SK-N-SH (cell line): ENCODE measurements at regions not wholly inside any gene's neighbourhood (a gene's known extent, or its start where the extent isn't known, plus 50 kb on each side); places are given as distances from the start of the nearest gene placed in this dataset.

ENCODE experiments used
- CTCF ChIA-PET: fragments of 300-600, 350-600 bp; formaldehyde crosslinking; extraction: SDS; loops from one replicate; lab custom pipeline; 2021; lab: Yijun Ruan, JAX
- POLR2A ChIA-PET: fragments of 350-600 bp; sonication (Branson Sonifier 250); formaldehyde crosslinking; extraction: SDS; loops from one replicate; lab custom pipeline; 2020; ENCODE audit warnings: antibody characterized with exemption, inconsistent platforms; lab: Yijun Ruan, JAX
- DNase-seq: peaks from one replicate; pipeline ENCODE4 v3.0.0; 2012
- H2AFZ ChIP-seq: fragments of 200-600 bp; sonication (generic); 2 replicates; pipeline ENCODE4 v1.8.1; 2016; ENCODE audit warnings: antibody characterized with exemption, mild to moderate bottlenecking, low read depth
- H3F3A ChIP-seq: fragments of 200-600 bp; sonication (generic); replicated peaks from 2 replicates; pipeline ENCODE3; 2016; ENCODE audit warnings: antibody characterized with exemption, mild to moderate bottlenecking; ENCODE audit not compliant: insufficient read depth
- H3K27ac ChIP-seq, 2 experiments: fragments of 200-500 bp in 1 of 2; fragments of 200-600 bp in 1 of 2; sonication (Bioruptor generic) in 1 of 2; sonication (generic), shearing (Covaris generic) in 1 of 2; 2 replicates each; pipeline versions ENCODE4 v1.5.1 to v1.6.1; 2014 to 2016; ENCODE audit warnings: low read depth in 2 of 2, inconsistent platforms in 1 of 2, low read length in 1 of 2, mild to moderate bottlenecking in 1 of 2, mixed read lengths in 1 of 2
- H3K27me3 ChIP-seq: fragments of 200-600 bp; sonication (generic), shearing (Covaris generic); 2 replicates; pipeline ENCODE4 v1.6.1; 2016; ENCODE audit warnings: mixed run types; ENCODE audit not compliant: insufficient read depth
- H3K36me3 ChIP-seq, 2 experiments: fragments of 200-500 bp in 1 of 2; fragments of 200-600 bp in 1 of 2; sonication (Bioruptor generic) in 1 of 2; sonication (generic) in 1 of 2; replicated peaks in 1 of 2; 2 replicates each; pipeline versions ENCODE3 to v1.5.1; 2014 to 2016; ENCODE audit warnings: low read length in 1 of 2, mild to moderate bottlenecking in 1 of 2; ENCODE audit not compliant: insufficient read depth in 2 of 2, control insufficient read depth in 1 of 2
- H3K4me1 ChIP-seq, 2 experiments: fragments of 200-500 bp in 1 of 2; fragments of 200-600 bp in 1 of 2; sonication (Bioruptor generic) in 1 of 2; sonication (generic), shearing (Covaris generic) in 1 of 2; 2 replicates each; pipeline versions ENCODE4 v1.5.1 to v1.6.1; 2014 to 2016; ENCODE audit warnings: low read depth in 1 of 2, low read length in 1 of 2, mixed run types in 1 of 2; ENCODE audit not compliant: insufficient read depth in 2 of 2, control insufficient read depth in 1 of 2
- H3K4me2 ChIP-seq: fragments of 200-600 bp; sonication (generic), shearing (Covaris generic); 2 replicates; pipeline ENCODE4 v1.6.1; 2017; ENCODE audit warnings: mixed run types
- H3K4me3 ChIP-seq, 2 experiments: fragments of 200-500 bp in 1 of 2; fragments of 200-600 bp in 1 of 2; sonication (Bioruptor generic) in 1 of 2; sonication (generic), shearing (Covaris generic) in 1 of 2; 2 replicates each; pipeline versions ENCODE4 v1.5.1 to v1.8.1; 2014 to 2016; ENCODE audit warnings: low read depth in 2 of 2, inconsistent platforms in 1 of 2, low read length in 1 of 2, mild to moderate bottlenecking in 1 of 2, mixed read lengths in 1 of 2, moderate library complexity in 1 of 2
- H3K79me2 ChIP-seq: fragments of 200-600 bp; sonication (generic); 2 replicates; pipeline ENCODE4 v1.8.1; 2017; ENCODE audit warnings: mild to moderate bottlenecking; ENCODE audit not compliant: insufficient read depth
- H3K9ac ChIP-seq: fragments of 200-600 bp; sonication (generic); 2 replicates; pipeline ENCODE4 v1.6.1; 2017; ENCODE audit warnings: mixed run types
- H3K9me2 ChIP-seq: fragments of 200-600 bp; sonication (generic); 2 replicates; pipeline ENCODE4 v1.6.1; 2017; ENCODE audit warnings: mixed run types
- H3K9me3 ChIP-seq: fragments of 200-600 bp; sonication (generic); 2 replicates; pipeline ENCODE4 v1.6.1; 2017; ENCODE audit warnings: mixed run types, mild to moderate bottlenecking, moderate library complexity
- H4K20me1 ChIP-seq: fragments of 200-600 bp; sonication (generic); 2 replicates; pipeline ENCODE4 v1.6.1; 2017; ENCODE audit warnings: mild to moderate bottlenecking, mixed run types; ENCODE audit not compliant: insufficient read depth
- FOSL2 ChIP-seq: IDR thresholded peaks from 2 replicates; pipeline ENCODE4 v1.4.0; 2012; ENCODE audit warnings: low read depth, mild to moderate bottlenecking, moderate library complexity, borderline replicate concordance
- FOXJ3 ChIP-seq: sonication (generic); formaldehyde crosslinking; IDR thresholded peaks from 2 replicates; pipeline ENCODE4 v1.5.1; 2020; ENCODE audit warnings: mild to moderate bottlenecking, missing genetic modification reagents
- FOXM1 ChIP-seq: IDR thresholded peaks from 2 replicates; pipeline ENCODE4 v1.4.0; 2012; ENCODE audit warnings: low read depth, mild to moderate bottlenecking
- JUND ChIP-seq: IDR thresholded peaks from 2 replicates; pipeline ENCODE4 v1.4.0; 2012
- MEF2A ChIP-seq: IDR thresholded peaks from 2 replicates; pipeline ENCODE4 v1.4.0; 2012; ENCODE audit warnings: low read depth, borderline replicate concordance
- MXI1 ChIP-seq: IDR thresholded peaks from 2 replicates; pipeline ENCODE4 v1.6.1; 2012; ENCODE audit warnings: mild to moderate bottlenecking, low read depth, low read length, improper control_type of control experiment
- NRF1 ChIP-seq: IDR thresholded peaks from 2 replicates; pipeline ENCODE4 v1.6.1; 2012; ENCODE audit warnings: low read depth, mild to moderate bottlenecking, low read length
- POLR2AphosphoS5 ChIP-seq: IDR thresholded peaks from 2 replicates; pipeline ENCODE4 v1.6.1; 2012; ENCODE audit warnings: low read depth, low read length
- RAD21 ChIP-seq: IDR thresholded peaks from 2 replicates; pipeline ENCODE4 v1.6.1; 2012; ENCODE audit warnings: mild to moderate bottlenecking, low read length
- RFX5 ChIP-seq: IDR thresholded peaks from 2 replicates; pipeline ENCODE4 v1.6.1; 2012; ENCODE audit warnings: mild to moderate bottlenecking, improper control_type of control experiment, low read length
- RXRA ChIP-seq: IDR thresholded peaks from 2 replicates; pipeline ENCODE4 v1.4.0; 2012; ENCODE audit warnings: low read depth, mild to moderate bottlenecking, borderline replicate concordance
- TAF1 ChIP-seq: IDR thresholded peaks from 2 replicates; pipeline ENCODE4 v1.6.1; 2012; ENCODE audit warnings: low read depth, mild to moderate bottlenecking, low read length, moderate library complexity, borderline replicate concordance
- TEAD4 ChIP-seq: IDR thresholded peaks from 2 replicates; pipeline ENCODE4 v1.4.0; 2012; ENCODE audit warnings: mild to moderate bottlenecking, borderline replicate concordance; ENCODE audit not compliant: insufficient read depth
- USF2 ChIP-seq: fragments of 150-350 bp; IDR thresholded peaks from 2 replicates; pipeline ENCODE4 v1.6.1; 2017; ENCODE audit warnings: antibody characterized with exemption, low read length, low read depth, borderline replicate concordance
- WGBS: methylation state at CpG from one replicate; pipeline ENCODE4 v1.1.6; 2017; ENCODE audit warnings: low lambda C conversion rate; 5-methylcytosine and 5-hydroxymethylcytosine counted together
- TF ChIP-seq, protein P1 (sequence below): fragments of 150-350 bp; IDR thresholded peaks from 2 replicates; pipeline ENCODE4 v1.6.1; 2016; ENCODE audit warnings: mild to moderate bottlenecking, low read depth, low read length
- TF ChIP-seq, protein P2 (sequence below): fragments of 200-600 bp; sonication (generic); IDR thresholded peaks from 2 replicates; pipeline ENCODE4 v1.6.1; 2017; ENCODE audit warnings: antibody characterized with exemption, mild to moderate bottlenecking, moderate library complexity

DNA sequence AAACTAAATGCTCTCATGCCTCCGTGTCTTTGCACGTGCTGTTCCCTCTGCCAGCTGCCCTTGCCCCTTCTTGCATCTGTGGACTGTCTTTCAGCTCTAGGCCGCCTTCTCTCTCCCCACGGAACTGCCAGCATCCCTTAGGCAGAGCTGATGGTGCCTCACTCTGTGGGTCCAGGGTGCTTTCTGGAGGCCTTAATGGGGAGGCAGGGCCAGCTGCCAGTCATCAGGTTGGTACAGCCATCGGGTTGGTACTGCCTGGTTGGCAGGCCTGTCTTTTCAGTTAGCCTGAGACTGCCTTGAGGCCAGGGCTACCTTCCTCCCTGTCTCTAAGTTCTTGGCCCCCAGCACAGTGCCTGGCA is 61.4 kb upstream of the TARBP1 start:
- DNase-seq: no peak

GRCh38 chr1:234539666-234540403 is 60.9 kb upstream of the TARBP1 start:
- Histone ChIP-seq H2AFZ (no peak overlapping the region), H3K4me3 (no peak overlapping the region), H3K79me2 (no peaks in the 10 kb centered on the region), H3K9ac (no peak overlapping the region), H3K4me2 (no peak overlapping the region), H4K20me1 (no peaks in the 10 kb centered on the region), H3K27ac (no peak overlapping the region; a peak in 1 of 4 replicates), H3K9me2 (no peaks in the 10 kb centered on the region), H3K4me1 (peaks cover 30 to 80% of the 10 kb centered on the region in 2 experiments), H3K9me3 (no peaks in the 10 kb centered on the region), H3F3A (peaks cover 8% of the 10 kb centered on the region), H3K27me3 (no peaks in the 10 kb centered on the region), H3K36me3 (no peaks in the 10 kb centered on the region)
- WGBS: 89% methylated on average over 8 of the region's 9 CpGs
- DNase-seq: no peak
- TF ChIP-seq MEF2A: no peak
- TF ChIP-seq FOXM1: no peak
- ChIA-PET CTCF (interaction anchor here (1.3 to 1.5 kb wide), 2 partner anchors 40 to 55 kb away, joined by 3 to 7 read pairs; no protein-coding TSS in a partner anchor), POLR2A (interaction anchor here (0.6 to 6.6 kb wide), 2 partner anchors 61 to 321 kb away, joined by 3 to 51 read pairs; no protein-coding TSS in a partner anchor)

More for the DNA sequence above, 61.4 kb upstream of the TARBP1 start:
- H3K36me3 ChIP-seq: no peaks in the 10 kb centered on the region
- no peaks in the 10 kb centered on the region for H3K27me3 ChIP-seq
- no peaks in the 10 kb centered on the region for H4K20me1 ChIP-seq
- no peak overlapping the region for H3K4me3 ChIP-seq
- H3K9me2 ChIP-seq: no peaks in the 10 kb centered on the region
- H3K4me1 ChIP-seq: peaks cover 30 to 80% of the 10 kb centered on the region in 2 experiments
- H3K9ac ChIP-seq: no peak overlapping the region
- no peak overlapping the region for H2AFZ ChIP-seq
- no peak overlapping the region for H3K4me2 ChIP-seq
- TF ChIP-seq, protein P1, sequence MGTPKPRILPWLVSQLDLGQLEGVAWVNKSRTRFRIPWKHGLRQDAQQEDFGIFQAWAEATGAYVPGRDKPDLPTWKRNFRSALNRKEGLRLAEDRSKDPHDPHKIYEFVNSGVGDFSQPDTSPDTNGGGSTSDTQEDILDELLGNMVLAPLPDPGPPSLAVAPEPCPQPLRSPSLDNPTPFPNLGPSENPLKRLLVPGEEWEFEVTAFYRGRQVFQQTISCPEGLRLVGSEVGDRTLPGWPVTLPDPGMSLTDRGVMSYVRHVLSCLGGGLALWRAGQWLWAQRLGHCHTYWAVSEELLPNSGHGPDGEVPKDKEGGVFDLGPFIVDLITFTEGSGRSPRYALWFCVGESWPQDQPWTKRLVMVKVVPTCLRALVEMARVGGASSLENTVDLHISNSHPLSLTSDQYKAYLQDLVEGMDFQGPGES: no peak
- TF ChIP-seq NRF1: no peak
- TF ChIP-seq RAD21: no peak
- ChIA-PET POLR2A (interaction anchor here (6.6 kb wide), 1 partner anchor 60 kb away, joined by 51 read pairs; no protein-coding TSS in a partner anchor), CTCF (interaction anchor here (1.3 to 4.6 kb wide), 2 partner anchors 40 to 55 kb away, joined by 3 to 37 read pairs; no protein-coding TSS in a partner anchor)
- no peaks in the 10 kb centered on the region for H3K79me2 ChIP-seq
- H3F3A ChIP-seq: peaks cover 12% of the 10 kb centered on the region
- H3K9me3 ChIP-seq: no peaks in the 10 kb centered on the region
- peak overlapping the region in 1 of 2 experiments; percentile 61; a peak in 2 of 4 replicates for H3K27ac ChIP-seq
- WGBS: 100% methylated on average over 5 of the region's 5 CpGs

- Histone ChIP-seq H3K79me2 (no peaks in the 10 kb centered on the region), H3K36me3 (no peaks in the 10 kb centered on the region), H3K4me1 (peaks cover 34 to 84% of the 10 kb centered on the region in 2 experiments), H3K9ac (no peak overlapping the region), H4K20me1 (no peaks in the 10 kb centered on the region), H3K4me2 (no peak overlapping the region), H3K27ac (no peak overlapping the region), H3K4me3 (no peak overlapping the region), H3K9me2 (no peaks in the 10 kb centered on the region), H3K27me3 (no peaks in the 10 kb centered on the region), H3F3A (peaks cover 9% of the 10 kb centered on the region), H3K9me3 (no peaks in the 10 kb centered on the region), H2AFZ (no peak overlapping the region)
- CTCF ChIA-PET: interaction anchor here (0.8 to 1.8 kb wide), 4 partner anchors 39 to 545 kb away, joined by 3 to 7 read pairs (median 4); no protein-coding TSS in a partner anchor
- DNase-seq: no peak
- WGBS: 92% methylated on average over 13 of the region's 14 CpGs
- POLR2A ChIA-PET: interaction anchor here (0.6 kb wide), 1 partner anchor 322 kb away, joined by 3 read pairs; no protein-coding TSS in a partner anchor
- TF ChIP-seq NRF1: no peak
- no peak for TF ChIP-seq FOSL2
- TF ChIP-seq FOXM1: no peak
- TF ChIP-seq, protein P2, sequence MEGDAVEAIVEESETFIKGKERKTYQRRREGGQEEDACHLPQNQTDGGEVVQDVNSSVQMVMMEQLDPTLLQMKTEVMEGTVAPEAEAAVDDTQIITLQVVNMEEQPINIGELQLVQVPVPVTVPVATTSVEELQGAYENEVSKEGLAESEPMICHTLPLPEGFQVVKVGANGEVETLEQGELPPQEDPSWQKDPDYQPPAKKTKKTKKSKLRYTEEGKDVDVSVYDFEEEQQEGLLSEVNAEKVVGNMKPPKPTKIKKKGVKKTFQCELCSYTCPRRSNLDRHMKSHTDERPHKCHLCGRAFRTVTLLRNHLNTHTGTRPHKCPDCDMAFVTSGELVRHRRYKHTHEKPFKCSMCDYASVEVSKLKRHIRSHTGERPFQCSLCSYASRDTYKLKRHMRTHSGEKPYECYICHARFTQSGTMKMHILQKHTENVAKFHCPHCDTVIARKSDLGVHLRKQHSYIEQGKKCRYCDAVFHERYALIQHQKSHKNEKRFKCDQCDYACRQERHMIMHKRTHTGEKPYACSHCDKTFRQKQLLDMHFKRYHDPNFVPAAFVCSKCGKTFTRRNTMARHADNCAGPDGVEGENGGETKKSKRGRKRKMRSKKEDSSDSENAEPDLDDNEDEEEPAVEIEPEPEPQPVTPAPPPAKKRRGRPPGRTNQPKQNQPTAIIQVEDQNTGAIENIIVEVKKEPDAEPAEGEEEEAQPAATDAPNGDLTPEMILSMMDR: no peak
- no peak for TF ChIP-seq JUND
- TF ChIP-seq USF2: no peak
- TF ChIP-seq POLR2AphosphoS5: no peak
- no peak for TF ChIP-seq RXRA
- no peak for TF ChIP-seq MXI1
- no peak for TF ChIP-seq FOXJ3
- no peak for TF ChIP-seq TAF1
- TF ChIP-seq RAD21: no peak
- no peak for TF ChIP-seq RFX5
- no peak for TF ChIP-seq TEAD4
These were observed 60.1 kb upstream of the TARBP1 start for GRCh38 chr1:234538930-234539649.
